ENCODE measurements at regions not wholly inside any gene's neighbourhood (a gene's known extent, or its start where the extent isn't known, plus 50 kb on each side); places are given as distances from the start of the nearest gene placed in this dataset.

DNA sequence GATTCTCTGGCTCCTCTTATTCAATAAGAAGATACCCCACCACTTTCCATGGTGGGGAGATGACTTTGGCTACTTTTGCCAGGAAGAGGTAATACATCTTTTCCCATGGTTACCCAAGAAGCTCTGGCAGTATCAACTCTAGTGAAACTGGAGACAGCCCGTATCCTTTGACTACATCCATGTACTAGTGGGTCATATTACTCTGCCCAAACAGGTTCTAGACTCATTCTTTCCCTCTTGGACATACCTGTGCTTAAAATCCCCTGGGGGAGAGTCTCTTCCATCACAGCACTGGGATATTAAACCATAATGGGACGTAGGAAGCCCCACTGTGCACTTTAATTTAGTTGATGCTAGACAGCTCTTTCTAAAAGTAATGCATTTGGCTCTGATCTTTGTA, 144.7 kb upstream of the KLF12 start:
- in situ Hi-C loops (cut with MboI), result no loop called here
- TF ChIP-seq ZNF408 (CRISPR knock-in tag; IDR thresholded peaks at IDR 0.05; ENCODE audit: low read depth) (no peak), ZNF146 (CRISPR knock-in tag; IDR thresholded peaks at IDR 0.05; ENCODE audit: unreplicated experiment) (no peak)
- TF ChIP-seq, protein P1, sequence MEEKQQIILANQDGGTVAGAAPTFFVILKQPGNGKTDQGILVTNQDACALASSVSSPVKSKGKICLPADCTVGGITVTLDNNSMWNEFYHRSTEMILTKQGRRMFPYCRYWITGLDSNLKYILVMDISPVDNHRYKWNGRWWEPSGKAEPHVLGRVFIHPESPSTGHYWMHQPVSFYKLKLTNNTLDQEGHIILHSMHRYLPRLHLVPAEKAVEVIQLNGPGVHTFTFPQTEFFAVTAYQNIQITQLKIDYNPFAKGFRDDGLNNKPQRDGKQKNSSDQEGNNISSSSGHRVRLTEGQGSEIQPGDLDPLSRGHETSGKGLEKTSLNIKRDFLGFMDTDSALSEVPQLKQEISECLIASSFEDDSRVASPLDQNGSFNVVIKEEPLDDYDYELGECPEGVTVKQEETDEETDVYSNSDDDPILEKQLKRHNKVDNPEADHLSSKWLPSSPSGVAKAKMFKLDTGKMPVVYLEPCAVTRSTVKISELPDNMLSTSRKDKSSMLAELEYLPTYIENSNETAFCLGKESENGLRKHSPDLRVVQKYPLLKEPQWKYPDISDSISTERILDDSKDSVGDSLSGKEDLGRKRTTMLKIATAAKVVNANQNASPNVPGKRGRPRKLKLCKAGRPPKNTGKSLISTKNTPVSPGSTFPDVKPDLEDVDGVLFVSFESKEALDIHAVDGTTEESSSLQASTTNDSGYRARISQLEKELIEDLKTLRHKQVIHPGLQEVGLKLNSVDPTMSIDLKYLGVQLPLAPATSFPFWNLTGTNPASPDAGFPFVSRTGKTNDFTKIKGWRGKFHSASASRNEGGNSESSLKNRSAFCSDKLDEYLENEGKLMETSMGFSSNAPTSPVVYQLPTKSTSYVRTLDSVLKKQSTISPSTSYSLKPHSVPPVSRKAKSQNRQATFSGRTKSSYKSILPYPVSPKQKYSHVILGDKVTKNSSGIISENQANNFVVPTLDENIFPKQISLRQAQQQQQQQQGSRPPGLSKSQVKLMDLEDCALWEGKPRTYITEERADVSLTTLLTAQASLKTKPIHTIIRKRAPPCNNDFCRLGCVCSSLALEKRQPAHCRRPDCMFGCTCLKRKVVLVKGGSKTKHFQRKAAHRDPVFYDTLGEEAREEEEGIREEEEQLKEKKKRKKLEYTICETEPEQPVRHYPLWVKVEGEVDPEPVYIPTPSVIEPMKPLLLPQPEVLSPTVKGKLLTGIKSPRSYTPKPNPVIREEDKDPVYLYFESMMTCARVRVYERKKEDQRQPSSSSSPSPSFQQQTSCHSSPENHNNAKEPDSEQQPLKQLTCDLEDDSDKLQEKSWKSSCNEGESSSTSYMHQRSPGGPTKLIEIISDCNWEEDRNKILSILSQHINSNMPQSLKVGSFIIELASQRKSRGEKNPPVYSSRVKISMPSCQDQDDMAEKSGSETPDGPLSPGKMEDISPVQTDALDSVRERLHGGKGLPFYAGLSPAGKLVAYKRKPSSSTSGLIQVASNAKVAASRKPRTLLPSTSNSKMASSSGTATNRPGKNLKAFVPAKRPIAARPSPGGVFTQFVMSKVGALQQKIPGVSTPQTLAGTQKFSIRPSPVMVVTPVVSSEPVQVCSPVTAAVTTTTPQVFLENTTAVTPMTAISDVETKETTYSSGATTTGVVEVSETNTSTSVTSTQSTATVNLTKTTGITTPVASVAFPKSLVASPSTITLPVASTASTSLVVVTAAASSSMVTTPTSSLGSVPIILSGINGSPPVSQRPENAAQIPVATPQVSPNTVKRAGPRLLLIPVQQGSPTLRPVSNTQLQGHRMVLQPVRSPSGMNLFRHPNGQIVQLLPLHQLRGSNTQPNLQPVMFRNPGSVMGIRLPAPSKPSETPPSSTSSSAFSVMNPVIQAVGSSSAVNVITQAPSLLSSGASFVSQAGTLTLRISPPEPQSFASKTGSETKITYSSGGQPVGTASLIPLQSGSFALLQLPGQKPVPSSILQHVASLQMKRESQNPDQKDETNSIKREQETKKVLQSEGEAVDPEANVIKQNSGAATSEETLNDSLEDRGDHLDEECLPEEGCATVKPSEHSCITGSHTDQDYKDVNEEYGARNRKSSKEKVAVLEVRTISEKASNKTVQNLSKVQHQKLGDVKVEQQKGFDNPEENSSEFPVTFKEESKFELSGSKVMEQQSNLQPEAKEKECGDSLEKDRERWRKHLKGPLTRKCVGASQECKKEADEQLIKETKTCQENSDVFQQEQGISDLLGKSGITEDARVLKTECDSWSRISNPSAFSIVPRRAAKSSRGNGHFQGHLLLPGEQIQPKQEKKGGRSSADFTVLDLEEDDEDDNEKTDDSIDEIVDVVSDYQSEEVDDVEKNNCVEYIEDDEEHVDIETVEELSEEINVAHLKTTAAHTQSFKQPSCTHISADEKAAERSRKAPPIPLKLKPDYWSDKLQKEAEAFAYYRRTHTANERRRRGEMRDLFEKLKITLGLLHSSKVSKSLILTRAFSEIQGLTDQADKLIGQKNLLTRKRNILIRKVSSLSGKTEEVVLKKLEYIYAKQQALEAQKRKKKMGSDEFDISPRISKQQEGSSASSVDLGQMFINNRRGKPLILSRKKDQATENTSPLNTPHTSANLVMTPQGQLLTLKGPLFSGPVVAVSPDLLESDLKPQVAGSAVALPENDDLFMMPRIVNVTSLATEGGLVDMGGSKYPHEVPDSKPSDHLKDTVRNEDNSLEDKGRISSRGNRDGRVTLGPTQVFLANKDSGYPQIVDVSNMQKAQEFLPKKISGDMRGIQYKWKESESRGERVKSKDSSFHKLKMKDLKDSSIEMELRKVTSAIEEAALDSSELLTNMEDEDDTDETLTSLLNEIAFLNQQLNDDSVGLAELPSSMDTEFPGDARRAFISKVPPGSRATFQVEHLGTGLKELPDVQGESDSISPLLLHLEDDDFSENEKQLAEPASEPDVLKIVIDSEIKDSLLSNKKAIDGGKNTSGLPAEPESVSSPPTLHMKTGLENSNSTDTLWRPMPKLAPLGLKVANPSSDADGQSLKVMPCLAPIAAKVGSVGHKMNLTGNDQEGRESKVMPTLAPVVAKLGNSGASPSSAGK (IDR thresholded peaks at IDR 0.05), result no peak

More for the DNA sequence above, 144.7 kb upstream of the KLF12 start:
- H2AFZ ChIP-seq (ENCODE audit: low read depth, low read length), result no peak overlapping the region
- WGBS (ENCODE audit: insufficient coverage, low coverage, missing lambda C conversion rate), result 0% methylated on average over 2 of the region's 2 CpGs
- FAIRE-seq (no peak), DNase-seq (ENCODE audit: extremely low read depth in 1 of 4, low spot score in 3 of 4) (no peak), ATAC-seq (no peak)
- no peaks in the 10 kb centered on the region for H4K20me1 ChIP-seq (replicated peaks; ENCODE audit: control insufficient read depth, insufficient read depth, low read length)
- no peak overlapping the region for H3K27ac ChIP-seq (ENCODE audit: extremely low read depth, low read depth, low read length)
- CTCF ChIA-PET (ENCODE audit: low intra/inter-chr PET ratio), result no interaction called here
- no peak overlapping the region for H3K4me3 ChIP-seq
- no peak overlapping the region for H3K4me2 ChIP-seq (ENCODE audit: insufficient read depth, low read length)
- H3K9me3 ChIP-seq (replicated peaks; ENCODE audit: control insufficient read depth, insufficient read depth, low read depth, low read length), result no peaks in the 10 kb centered on the region
- no peaks in the 10 kb centered on the region for H3K27me3 ChIP-seq (ENCODE audit: control insufficient read depth in 2 of 2, insufficient read depth in 2 of 2, low read length in 2 of 2)
- intact Hi-C loops (cut with micrococcal nuclease), result no loop called here
- H3K36me3 ChIP-seq (ENCODE audit: control insufficient read depth, insufficient read depth, low read length), result no peaks in the 10 kb centered on the region
- no peaks in the 10 kb centered on the region for H3K9me1 ChIP-seq (ENCODE audit: control insufficient read depth, insufficient read depth, low read length)
- no peaks in the 10 kb centered on the region for H3K4me1 ChIP-seq (replicated peaks in 1 of 2; ENCODE audit: control insufficient read depth in 2 of 2, insufficient read depth in 2 of 2, low read length in 2 of 2)
- POLR2A ChIA-PET, result no interaction called here
- no peaks in the 10 kb centered on the region for H3K79me2 ChIP-seq (ENCODE audit: control insufficient read depth, insufficient read depth, low read length)
- no peak overlapping the region for H3K9ac ChIP-seq (ENCODE audit: insufficient read depth in 1 of 2, low read depth in 2 of 2, low read length in 2 of 2)
- no TSS peak for BruUV-seq (replicated peaks)

Measured in K562 (cell line).